Large intestine (tissue), 3 donors: ENCODE measurements at regions not wholly inside any gene's neighbourhood (a gene's known extent, or its start where the extent isn't known, plus 50 kb on each side); places are given as distances from the start of the nearest gene placed in this dataset.

Source experiments
- DNase-seq, 2 donors: peaks; one replicate each; pipeline versions ENCODE4 v3.0.0 to v3.0.0-alpha.2; 2013
- H3K27ac ChIP-seq: one replicate; pipeline ENCODE4 v1.5.1; 2013; ENCODE audit warnings: low read length
- H3K27me3 ChIP-seq: 2 replicates; pipeline ENCODE4 v1.6.1; 2013; ENCODE audit warnings: low read length; ENCODE audit not compliant: control insufficient read depth, insufficient read depth
- H3K36me3 ChIP-seq: 2 replicates; pipeline ENCODE4 v1.6.1; 2013; ENCODE audit warnings: low read length; ENCODE audit not compliant: control insufficient read depth, insufficient read depth
- H3K4me1 ChIP-seq: one replicate; pipeline ENCODE4 v1.6.1; 2013; ENCODE audit warnings: low read length; ENCODE audit not compliant: control insufficient read depth, insufficient read depth
- H3K4me3 ChIP-seq: one replicate; pipeline ENCODE4 v1.5.1; 2013; ENCODE audit warnings: low read length
- H3K9me3 ChIP-seq: one replicate; pipeline ENCODE4 v1.6.1; 2013; ENCODE audit warnings: mild to moderate bottlenecking, low read depth, low read length, moderate library complexity; ENCODE audit not compliant: control insufficient read depth
- WGBS: methylation state at CpG from one replicate; pipeline ENCODE4 v1.1.5; 2013; ENCODE audit warnings: low lambda C conversion rate; ENCODE audit not compliant: insufficient coverage; 5-methylcytosine and 5-hydroxymethylcytosine counted together

GRCh38 chr3:102301155-102301880, 133.5 kb upstream of the ZPLD1 start:
- Histone ChIP-seq H3K9me3 (no peaks in the 10 kb centered on the region), H3K4me1 (no peaks in the 10 kb centered on the region), H3K27me3 (no peaks in the 10 kb centered on the region), H3K4me3 (no peak overlapping the region), H3K27ac (no peak overlapping the region), H3K36me3 (no peaks in the 10 kb centered on the region)
- no CpG with 5 or more reads among the region's 4 CpGs for WGBS
- DNase-seq: no peak

GRCh38 chr3:102302020-102302419, 132.8 kb upstream of the ZPLD1 start:
- Histone ChIP-seq H3K36me3 (no peaks in the 10 kb centered on the region), H3K9me3 (no peaks in the 10 kb centered on the region), H3K4me1 (no peaks in the 10 kb centered on the region), H3K4me3 (no peak overlapping the region), H3K27me3 (no peaks in the 10 kb centered on the region), H3K27ac (no peak overlapping the region)
- no CpG with 5 or more reads among the region's 2 CpGs for WGBS
- no peak for DNase-seq

GRCh38 chr3:102304550-102304949, 130.3 kb upstream of the ZPLD1 start:
- 97% methylated on average over 3 of the region's 3 CpGs for WGBS
- Histone ChIP-seq H3K9me3 (no peaks in the 10 kb centered on the region), H3K36me3 (no peaks in the 10 kb centered on the region), H3K4me1 (no peaks in the 10 kb centered on the region), H3K27me3 (no peaks in the 10 kb centered on the region), H3K4me3 (no peak overlapping the region), H3K27ac (no peak overlapping the region)
- DNase-seq: no peak

DNA sequence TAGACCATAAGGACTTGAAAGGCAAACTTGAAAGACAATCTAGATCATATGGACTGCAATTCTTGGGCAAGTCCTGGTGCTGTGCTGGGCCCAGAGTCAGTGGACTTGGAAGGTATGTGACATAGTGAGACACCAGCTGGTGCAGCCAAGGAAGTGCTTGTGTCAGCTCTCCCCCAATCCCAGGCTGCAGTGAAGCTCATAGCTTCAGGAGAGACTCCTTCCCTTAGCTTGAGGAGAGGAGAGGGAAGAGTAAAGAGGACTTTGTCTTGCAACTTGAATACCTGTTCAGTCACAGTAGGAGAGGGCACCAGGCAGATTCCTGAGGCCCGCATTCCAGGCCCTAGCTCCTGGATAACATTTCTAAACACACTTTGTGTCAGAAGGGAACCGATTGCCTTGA, 127.4 kb upstream of the ZPLD1 start:
- no CpG with 5 or more reads among the region's 2 CpGs for WGBS
- no peaks in the 10 kb centered on the region for H3K9me3 ChIP-seq
- H3K4me3 ChIP-seq: no peak overlapping the region
- no peak for DNase-seq
- H3K27me3 ChIP-seq: no peaks in the 10 kb centered on the region
- no peaks in the 10 kb centered on the region for H3K4me1 ChIP-seq
- no peaks in the 10 kb centered on the region for H3K36me3 ChIP-seq
- no peak overlapping the region for H3K27ac ChIP-seq

- Histone ChIP-seq H3K27ac (no peak overlapping the region), H3K36me3 (no peaks in the 10 kb centered on the region), H3K4me1 (no peaks in the 10 kb centered on the region), H3K9me3 (no peaks in the 10 kb centered on the region), H3K27me3 (no peaks in the 10 kb centered on the region), H3K4me3 (no peak overlapping the region)
- WGBS: 100% methylated on average over 1 of the region's 1 CpG
- DNase-seq: no peak
These were observed 105.7 kb upstream of the ZPLD1 start for GRCh38 chr3:102329066-102329465.

DNA sequence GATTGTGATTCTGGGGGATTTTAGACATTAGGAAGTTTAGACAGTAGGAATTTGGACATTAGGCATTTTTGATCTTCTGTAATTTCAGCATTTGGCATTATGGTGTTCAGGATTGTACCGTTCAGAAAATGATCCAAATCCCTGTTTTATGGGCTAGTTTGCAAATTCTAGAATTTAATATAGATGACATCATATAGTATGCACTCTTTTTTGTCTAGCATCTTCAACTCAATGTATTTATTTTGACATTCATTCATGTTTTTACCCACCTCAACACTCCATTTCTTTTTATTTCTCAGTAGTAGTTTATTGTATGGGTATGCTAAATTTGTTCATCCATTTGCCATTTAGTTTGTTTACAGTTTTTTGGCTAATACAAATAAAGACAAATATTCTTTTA, 105.3 kb upstream of the ZPLD1 start:
- Histone ChIP-seq H3K4me3 (no peak overlapping the region), H3K9me3 (no peaks in the 10 kb centered on the region), H3K36me3 (no peaks in the 10 kb centered on the region), H3K4me1 (no peaks in the 10 kb centered on the region), H3K27ac (no peak overlapping the region), H3K27me3 (no peaks in the 10 kb centered on the region)
- no peak for DNase-seq
- 83% methylated on average over 1 of the region's 1 CpG for WGBS

- Histone ChIP-seq H3K27me3 (no peaks in the 10 kb centered on the region), H3K9me3 (no peaks in the 10 kb centered on the region), H3K4me3 (no peak overlapping the region), H3K36me3 (no peaks in the 10 kb centered on the region), H3K4me1 (no peaks in the 10 kb centered on the region), H3K27ac (no peak overlapping the region)
- no CpG with 5 or more reads among the region's 1 CpG for whole genome bisulfite sequencing
- no peak for DNase-seq
These were observed 102.6 kb upstream of the ZPLD1 start for GRCh38 chr3:102332205-102332604.

DNA sequence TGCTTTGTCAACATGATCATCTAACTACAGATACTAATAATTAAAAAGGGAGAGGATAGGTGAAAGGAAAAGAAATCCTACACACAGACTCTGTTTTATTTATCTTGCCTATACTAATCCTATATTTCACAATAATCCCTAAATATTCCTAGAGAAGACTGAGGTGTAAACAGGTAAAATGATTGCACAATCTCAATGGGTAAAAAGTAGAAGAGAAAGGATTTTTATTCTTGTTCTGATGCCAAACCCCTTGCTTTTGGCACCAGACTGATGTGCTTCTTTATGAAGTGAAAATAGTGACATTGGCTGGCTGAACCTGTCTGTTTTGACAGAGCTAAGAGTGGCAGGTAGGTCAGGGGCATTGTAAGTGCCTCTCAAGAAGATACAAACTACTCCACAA, 101.9 kb upstream of the ZPLD1 start:
- Histone ChIP-seq H3K9me3 (no peaks in the 10 kb centered on the region), H3K4me3 (no peak overlapping the region), H3K36me3 (no peaks in the 10 kb centered on the region)

DNA sequence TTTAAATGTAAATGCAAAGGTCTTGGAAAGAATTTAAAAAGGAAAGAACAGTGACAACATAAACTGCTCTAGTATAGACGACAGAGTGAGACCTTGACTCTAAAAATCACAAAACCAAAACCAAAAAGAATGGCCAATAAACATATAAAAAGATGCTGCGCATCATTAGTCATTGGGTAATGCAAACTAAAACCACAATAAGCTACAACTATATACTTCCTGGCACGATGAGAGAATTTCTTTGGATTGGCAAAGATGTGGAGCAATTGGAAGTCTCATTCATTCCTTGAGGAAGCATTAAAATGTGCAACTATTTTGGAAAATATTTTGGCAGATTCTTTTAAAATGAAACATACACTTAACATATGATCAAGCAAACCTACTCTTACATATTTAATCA, 98.7 kb upstream of the ZPLD1 start:
- no peak overlapping the region for H3K27ac ChIP-seq
- H3K4me1 ChIP-seq: no peaks in the 10 kb centered on the region
- WGBS: 79% methylated on average over 2 of the region's 3 CpGs
- H3K9me3 ChIP-seq: no peaks in the 10 kb centered on the region
- H3K4me3 ChIP-seq: no peak overlapping the region
- H3K27me3 ChIP-seq: no peaks in the 10 kb centered on the region
- no peaks in the 10 kb centered on the region for H3K36me3 ChIP-seq
- no peak for DNase-seq

More for the DNA sequence above, 101.9 kb upstream of the ZPLD1 start:
- Histone ChIP-seq H3K4me1 (no peaks in the 10 kb centered on the region), H3K27me3 (no peaks in the 10 kb centered on the region), H3K27ac (no peak overlapping the region)
- no peak for DNase-seq

- H3K27me3 ChIP-seq: no peaks in the 10 kb centered on the region
- no peak overlapping the region for H3K27ac ChIP-seq
- H3K4me3 ChIP-seq: no peak overlapping the region
- H3K36me3 ChIP-seq: no peaks in the 10 kb centered on the region
- no peaks in the 10 kb centered on the region for H3K9me3 ChIP-seq
- DNase-seq: no peak
- 100% methylated on average over 1 of the region's 2 CpGs for WGBS
- no peaks in the 10 kb centered on the region for H3K4me1 ChIP-seq
These were observed 95.1 kb upstream of the ZPLD1 start for GRCh38 chr3:102339671-102340070.

DNA sequence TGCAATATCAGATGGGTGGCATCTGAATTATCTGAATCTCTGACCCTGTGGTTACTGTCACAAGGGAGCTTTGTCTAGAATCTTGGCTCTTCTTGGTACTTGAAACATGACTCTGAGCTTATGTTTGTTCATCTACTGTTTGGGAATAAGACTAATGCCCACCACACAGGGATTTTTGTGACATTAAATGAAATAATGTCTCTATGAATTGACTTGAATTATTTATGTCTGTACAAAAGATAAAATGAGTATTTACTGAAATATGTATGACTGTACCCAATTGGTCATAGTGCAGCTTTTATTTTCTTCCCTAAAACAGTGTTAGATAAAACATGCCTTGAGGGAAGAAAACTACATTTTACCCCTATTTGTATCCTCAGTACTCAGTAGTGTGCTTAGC, 87.9 kb upstream of the ZPLD1 start:
- DNase-seq: no peak

More for the DNA sequence above, 87.9 kb upstream of the ZPLD1 start:
- Histone ChIP-seq H3K36me3 (no peaks in the 10 kb centered on the region), H3K4me1 (no peaks in the 10 kb centered on the region), H3K9me3 (no peaks in the 10 kb centered on the region), H3K27ac (no peak overlapping the region), H3K4me3 (no peak overlapping the region), H3K27me3 (no peaks in the 10 kb centered on the region)
